Karpas-422 (cell line): ENCODE measurements at regions not wholly inside any gene's neighbourhood (a gene's known extent, or its start where the extent isn't known, plus 50 kb on each side); places are given as distances from the start of the nearest gene placed in this dataset.
"Not testable (repeated sequence)": the region's sequence is repeated elsewhere in the genome, so short reads cannot be mapped to it uniquely, and the experiment has no call there.

Experiments
- DNase-seq: peaks from one replicate; pipeline ENCODE4 v3.0.0-alpha.2; 2015
- H2AFZ ChIP-seq: fragments of 200-600 bp; sonication (generic); 2 replicates; pipeline ENCODE4 v1.6.1; 2014; ENCODE audit warnings: antibody characterized with exemption, low read length, mixed read lengths
- H3K27ac ChIP-seq: fragments of 200-600 bp; sonication (generic); 2 replicates; pipeline ENCODE4 v1.5.1; 2014; ENCODE audit warnings: mild to moderate bottlenecking, low read length, moderate library complexity
- H3K27me3 ChIP-seq: fragments of 200-600 bp; sonication (generic); 2 replicates; pipeline ENCODE4 v1.6.1; 2014; ENCODE audit warnings: low read length, mixed read lengths
- H3K36me3 ChIP-seq: fragments of 200-600 bp; sonication (generic); 2 replicates; pipeline ENCODE4 v1.6.1; 2014; ENCODE audit warnings: low read length, mixed read lengths; ENCODE audit not compliant: insufficient read depth
- H3K4me1 ChIP-seq: fragments of 200-600 bp; sonication (generic); 2 replicates; pipeline ENCODE4 v1.6.1; 2014; ENCODE audit warnings: mild to moderate bottlenecking, low read length, mixed read lengths
- H3K4me2 ChIP-seq: fragments of 200-600 bp; sonication (generic); 2 replicates; pipeline ENCODE4 v1.6.1; 2014; ENCODE audit warnings: low read length, low read depth, mild to moderate bottlenecking; ENCODE audit not compliant: poor library complexity, severe bottlenecking
- H3K4me3 ChIP-seq: fragments of 200-600 bp; sonication (generic); 2 replicates; pipeline ENCODE4 v1.5.1; 2014; ENCODE audit warnings: mild to moderate bottlenecking, antibody characterized with exemption, low read length, mixed read lengths
- H3K79me2 ChIP-seq: fragments of 200-600 bp; sonication (generic); 2 replicates; pipeline ENCODE4 v1.6.1; 2014; ENCODE audit warnings: mild to moderate bottlenecking, low read length, mixed read lengths
- H3K9ac ChIP-seq: fragments of 200-600 bp; sonication (generic); 2 replicates; pipeline ENCODE4 v1.6.0; 2014; ENCODE audit warnings: low read length
- H3K9me2 ChIP-seq: fragments of 200-600 bp; sonication (generic), shearing (Covaris generic); replicated peaks from 2 replicates; pipeline ENCODE4 v1.6.0; 2014; ENCODE audit warnings: mild to moderate bottlenecking, low read length, moderate library complexity; ENCODE audit not compliant: insufficient read depth
- H3K9me3 ChIP-seq: fragments of 300-700, 200-600 bp; sonication (generic); 2 replicates; pipeline ENCODE4 v1.6.1; 2014; ENCODE audit warnings: low read length, mixed read lengths
- H4K20me1 ChIP-seq: fragments of 200-600 bp; sonication (generic); 2 replicates; pipeline ENCODE4 v1.6.1; 2014; ENCODE audit warnings: mild to moderate bottlenecking, antibody characterized with exemption, low read length, low read depth; ENCODE audit not compliant: insufficient read depth

DNA sequence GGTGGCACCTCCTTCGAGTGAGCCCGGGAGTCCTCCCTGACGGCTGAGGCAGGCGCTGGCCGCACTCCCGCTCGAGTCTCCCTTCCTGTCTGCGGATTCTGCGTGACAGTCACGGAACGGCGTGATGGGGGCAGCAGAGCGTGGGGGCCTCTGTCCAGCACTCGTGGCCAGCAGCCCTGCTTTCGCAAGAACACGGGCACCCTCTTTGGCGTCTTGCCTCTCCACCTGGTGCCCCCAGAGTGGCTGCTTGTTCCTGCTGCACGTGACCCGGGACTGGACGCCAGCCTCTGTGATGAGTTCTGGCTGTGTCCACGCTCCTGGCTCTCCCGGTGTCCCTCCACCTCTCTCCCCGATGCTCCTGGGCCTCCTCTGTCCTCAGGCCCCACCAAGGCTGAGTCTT, 136.9 kb downstream of the TMEM121 start:
- not testable (repeated sequence) for H3K4me1 ChIP-seq, H4K20me1 ChIP-seq, H3K4me2 ChIP-seq, H3K9me2 ChIP-seq, DNase-seq, H3K9ac ChIP-seq, H2AFZ ChIP-seq, H3K36me3 ChIP-seq, H3K27me3 ChIP-seq, H3K27ac ChIP-seq, H3K79me2 ChIP-seq, H3K4me3 ChIP-seq
- H3K9me3 ChIP-seq, result peaks cover 17% of the 10 kb centered on the region

DNA sequence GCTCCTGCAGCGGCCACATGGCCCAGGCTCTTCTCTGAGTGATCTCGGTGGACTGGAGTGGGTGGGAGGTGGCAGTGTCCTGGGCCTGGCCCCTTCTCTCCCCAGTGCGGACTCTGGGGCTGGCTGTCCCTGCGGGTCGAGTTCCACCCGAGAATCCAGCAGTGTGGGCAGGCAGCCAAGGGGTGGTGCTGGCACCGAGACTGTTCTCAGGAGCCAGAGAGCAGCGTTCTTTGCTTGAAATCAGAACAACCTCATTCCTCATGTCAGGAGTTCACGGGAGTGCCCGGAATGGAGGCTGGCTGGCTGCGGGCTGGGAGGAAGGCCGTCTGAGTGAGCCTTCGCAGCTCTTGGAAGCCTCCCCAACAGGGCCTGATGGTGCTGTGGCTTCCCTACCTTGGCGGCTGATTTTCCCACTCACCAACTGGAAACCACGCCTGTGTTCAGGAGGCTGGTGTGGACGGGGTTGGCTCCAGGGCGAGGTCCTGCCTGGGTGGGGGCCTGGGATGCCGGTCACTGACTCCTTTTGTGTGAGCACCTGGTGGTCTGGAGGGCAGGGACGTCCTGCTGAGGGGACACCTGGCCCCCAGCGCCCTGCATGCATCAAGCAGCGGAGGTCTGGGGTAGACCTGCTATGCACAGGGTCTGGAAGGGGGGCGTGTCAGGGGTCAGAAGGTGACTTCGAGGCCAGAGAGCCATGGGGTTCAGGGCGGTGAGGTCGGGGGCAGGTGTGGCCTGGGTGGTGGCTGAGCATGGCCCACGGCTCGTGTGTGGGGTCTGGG, 137.6 kb downstream of the TMEM121 start:
- H3K36me3 ChIP-seq, H3K27ac ChIP-seq, H3K27me3 ChIP-seq, H3K4me1 ChIP-seq, H3K9me2 ChIP-seq, H2AFZ ChIP-seq, H4K20me1 ChIP-seq, H3K9ac ChIP-seq, H3K79me2 ChIP-seq, H3K4me3 ChIP-seq, DNase-seq, H3K4me2 ChIP-seq: not testable (repeated sequence)
- peaks cover 17% of the 10 kb centered on the region for H3K9me3 ChIP-seq

DNA sequence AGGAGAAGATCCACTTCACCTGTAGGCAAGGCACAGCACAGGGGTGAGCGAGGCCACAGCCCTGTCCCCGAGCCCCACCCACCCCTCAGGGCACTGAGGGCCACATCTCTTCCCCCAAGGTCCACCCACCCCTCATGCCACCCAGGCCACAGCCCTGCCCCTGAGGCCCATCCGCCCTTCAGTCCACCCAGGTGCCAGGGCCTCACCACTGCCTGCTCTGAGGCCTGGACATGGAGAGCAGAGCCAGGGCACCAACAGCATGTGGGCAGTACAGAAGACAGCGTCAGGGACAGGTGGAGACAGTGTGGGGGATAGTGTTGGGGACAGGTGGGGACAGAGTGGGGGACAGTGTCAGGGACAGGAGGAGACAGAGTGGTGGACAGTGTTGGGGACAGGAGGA, 138.3 kb downstream of the TMEM121 start:
- H3K9me3 ChIP-seq, result peaks cover 12% of the 10 kb centered on the region
- H3K4me1 ChIP-seq, result no peaks in the 10 kb centered on the region
- no peak overlapping the region for H2AFZ ChIP-seq
- no peak overlapping the region for H3K27ac ChIP-seq
- no peak for DNase-seq
- H4K20me1 ChIP-seq, result no peaks in the 10 kb centered on the region
- H3K9me2 ChIP-seq, result no peaks in the 10 kb centered on the region
- no peak overlapping the region for H3K4me3 ChIP-seq
- no peaks in the 10 kb centered on the region for H3K79me2 ChIP-seq
- H3K4me2 ChIP-seq, result no peak overlapping the region
- H3K36me3 ChIP-seq, result no peaks in the 10 kb centered on the region
- no peaks in the 10 kb centered on the region for H3K27me3 ChIP-seq
- H3K9ac ChIP-seq, result no peak overlapping the region

DNA sequence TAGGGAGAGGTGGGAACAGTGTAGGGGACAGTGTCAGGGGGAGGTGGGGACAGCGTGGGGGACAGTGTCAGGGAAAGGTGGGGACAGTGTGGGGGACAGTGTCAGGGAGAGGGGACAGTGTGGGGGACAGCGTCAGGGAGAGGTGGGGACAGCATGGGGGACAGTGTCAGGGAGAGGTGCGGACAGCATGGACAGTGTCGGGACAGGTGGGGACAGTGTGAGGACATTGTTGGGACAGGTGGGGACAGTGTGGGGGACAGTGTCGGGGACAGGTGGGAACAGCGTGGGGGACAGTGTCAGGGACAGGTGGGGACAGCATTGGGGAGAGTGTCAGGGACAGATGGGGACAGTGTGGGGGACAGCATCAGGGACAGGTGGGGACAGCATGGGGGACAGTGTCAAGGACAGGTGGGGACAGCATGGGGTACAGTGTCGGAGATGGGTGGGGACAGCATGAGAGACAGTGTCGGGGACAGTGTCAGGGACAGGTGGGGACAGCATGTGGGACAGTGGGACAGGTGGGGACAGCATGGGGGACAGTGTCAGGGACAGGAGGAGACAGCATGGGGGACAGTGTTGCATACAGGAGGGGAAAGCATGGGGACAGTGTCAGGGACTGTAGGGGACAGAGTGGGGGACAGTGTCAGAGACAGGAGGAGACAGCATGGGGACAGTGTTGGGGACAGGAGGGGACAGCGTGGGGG, 139.0 kb downstream of the TMEM121 start:
- H3K9ac ChIP-seq, result no peak overlapping the region
- no peak overlapping the region for H3K4me3 ChIP-seq
- no peak for DNase-seq
- H3K27me3 ChIP-seq, result no peaks in the 10 kb centered on the region
- H4K20me1 ChIP-seq, result no peaks in the 10 kb centered on the region
- no peak overlapping the region for H2AFZ ChIP-seq
- H3K36me3 ChIP-seq, result no peaks in the 10 kb centered on the region
- H3K4me1 ChIP-seq, result no peaks in the 10 kb centered on the region
- H3K79me2 ChIP-seq, result no peaks in the 10 kb centered on the region
- no peak overlapping the region for H3K27ac ChIP-seq
- no peak overlapping the region for H3K4me2 ChIP-seq
- no peaks in the 10 kb centered on the region for H3K9me2 ChIP-seq
- peaks cover 5% of the 10 kb centered on the region; the same call in 1 of the 2 replicates for H3K9me3 ChIP-seq

DNA sequence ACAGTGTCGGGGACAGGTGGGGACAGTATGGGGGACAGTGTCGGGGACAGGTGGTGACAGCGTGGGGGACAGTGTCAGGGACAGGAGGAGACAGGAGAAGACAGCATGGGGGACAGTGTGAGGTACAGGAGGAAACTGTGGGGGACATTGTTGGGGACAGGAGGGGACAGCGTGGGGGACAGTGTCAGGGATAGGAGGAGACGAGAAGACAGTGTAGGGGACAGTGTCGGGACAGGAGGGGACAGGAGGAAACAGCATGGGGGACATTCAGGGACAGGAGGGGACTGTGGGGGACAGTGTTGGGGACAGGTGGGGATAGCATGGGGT, 139.5 kb downstream of the TMEM121 start:
- H3K27ac ChIP-seq, result no peak overlapping the region
- no peak overlapping the region for H2AFZ ChIP-seq
- H3K79me2 ChIP-seq, result no peaks in the 10 kb centered on the region
- H3K4me1 ChIP-seq, result no peaks in the 10 kb centered on the region
- no peak overlapping the region for H3K4me2 ChIP-seq
- H3K4me3 ChIP-seq, result no peak overlapping the region
- DNase-seq, result no peak
- H3K9me2 ChIP-seq, result no peaks in the 10 kb centered on the region
- H3K36me3 ChIP-seq, result no peaks in the 10 kb centered on the region
- H3K9ac ChIP-seq, result no peak overlapping the region
- no peaks in the 10 kb centered on the region for H4K20me1 ChIP-seq
- H3K9me3 ChIP-seq, result no peaks in the 10 kb centered on the region; the same call in 1 of the 2 replicates
- H3K27me3 ChIP-seq, result no peaks in the 10 kb centered on the region

DNA sequence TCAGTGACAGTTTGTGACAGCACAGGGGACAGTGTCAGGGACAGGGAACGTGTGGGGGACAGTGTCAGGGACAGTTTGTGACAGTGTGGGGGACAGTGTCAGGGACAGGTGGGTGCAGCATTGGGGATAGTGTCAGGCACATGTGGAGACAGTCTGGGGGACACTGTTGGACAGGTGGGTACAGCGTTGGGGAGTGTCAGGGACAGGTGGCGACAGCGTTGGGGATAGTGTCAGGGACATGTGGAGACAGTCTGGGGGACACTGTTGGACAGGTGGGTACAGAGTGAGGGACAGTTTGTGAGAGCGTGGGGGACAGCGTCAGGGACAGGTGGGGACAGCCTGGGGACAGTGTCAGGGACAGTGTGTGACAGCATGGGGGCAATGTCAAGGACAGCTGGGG, 140.0 kb downstream of the TMEM121 start:
- Histone ChIP-seq H3K79me2 (no peaks in the 10 kb centered on the region), H3K4me2 (no peak overlapping the region), H3K9me2 (no peaks in the 10 kb centered on the region), H3K9me3 (no peaks in the 10 kb centered on the region), H2AFZ (no peak overlapping the region), H3K4me1 (no peaks in the 10 kb centered on the region), H3K27me3 (no peaks in the 10 kb centered on the region), H4K20me1 (no peaks in the 10 kb centered on the region), H3K9ac (no peak overlapping the region), H3K36me3 (no peaks in the 10 kb centered on the region), H3K4me3 (no peak overlapping the region), H3K27ac (no peak overlapping the region)
- no peak for DNase-seq

DNA sequence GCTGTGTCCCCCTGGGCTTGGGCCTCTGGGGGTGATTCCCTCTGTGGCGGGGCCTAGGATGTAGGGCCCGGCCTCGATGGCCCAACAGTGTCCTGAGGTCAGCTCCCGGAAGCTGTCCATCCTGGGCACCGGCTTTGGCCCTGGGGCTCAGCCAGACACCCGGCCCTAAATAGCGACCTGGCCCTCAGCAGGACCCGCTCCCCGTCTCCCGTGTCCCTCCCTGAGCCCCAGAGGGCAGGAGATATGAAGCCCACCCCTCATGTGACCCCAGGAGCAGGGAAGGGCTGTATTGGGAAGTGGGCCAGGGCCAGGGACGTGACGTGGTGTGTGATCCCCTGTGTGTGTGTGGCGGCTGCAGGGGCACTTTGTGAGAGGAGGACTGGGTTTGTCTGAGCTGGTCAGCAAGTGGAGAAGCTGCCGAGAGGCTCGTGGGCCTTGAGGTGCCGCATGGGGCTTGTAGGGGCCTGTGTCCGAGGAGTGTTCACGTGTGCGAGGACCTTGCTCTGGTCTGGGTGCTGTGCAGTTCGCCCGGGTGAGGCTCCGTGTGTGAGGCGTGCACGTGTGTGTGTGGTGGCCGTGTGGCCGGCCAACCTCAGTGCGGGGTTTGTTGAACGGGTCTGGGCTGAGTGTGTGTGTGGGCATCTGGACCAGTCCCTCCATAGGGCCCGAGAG, 140.7 kb downstream of the TMEM121 start:
- not testable (repeated sequence) for H3K4me3 ChIP-seq, H3K27ac ChIP-seq, H3K4me2 ChIP-seq, H3K79me2 ChIP-seq, DNase-seq, H3K27me3 ChIP-seq, H3K9me3 ChIP-seq, H3K4me1 ChIP-seq, H3K9ac ChIP-seq, H3K36me3 ChIP-seq, H2AFZ ChIP-seq, H3K9me2 ChIP-seq, H4K20me1 ChIP-seq

DNA sequence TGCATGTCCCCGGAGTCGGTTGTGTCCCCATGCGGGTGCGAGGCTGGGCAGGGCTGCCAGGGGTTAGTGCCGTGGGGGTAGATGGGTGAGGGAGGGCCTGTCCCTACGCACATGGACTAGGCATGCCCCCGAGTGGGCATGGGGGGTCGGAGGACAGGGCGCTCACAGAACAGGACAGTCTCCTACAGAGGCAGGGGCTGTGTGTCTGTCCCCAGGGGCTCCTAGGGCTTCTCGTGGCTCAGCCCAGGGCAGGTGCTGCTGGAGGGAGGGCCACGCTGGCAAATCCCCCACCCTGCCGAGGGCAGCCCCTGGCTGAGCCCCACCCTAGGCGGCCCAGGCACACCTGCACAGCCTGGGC, 141.3 kb downstream of the TMEM121 start:
- not testable (repeated sequence) for H3K27me3 ChIP-seq, H3K4me3 ChIP-seq, H3K36me3 ChIP-seq, H3K4me2 ChIP-seq, DNase-seq, H3K27ac ChIP-seq, H3K9ac ChIP-seq, H4K20me1 ChIP-seq, H3K4me1 ChIP-seq, H3K79me2 ChIP-seq, H3K9me2 ChIP-seq, H3K9me3 ChIP-seq, H2AFZ ChIP-seq
